IMR-90 (cell line): ENCODE measurements at regions not wholly inside any gene's neighbourhood (a gene's known extent, or its start where the extent isn't known, plus 50 kb on each side); places are given as distances from the start of the nearest gene placed in this dataset.

Experiments used
- ATAC-seq: fragments of 200-7000 bp; cut with Tn5 transposase; 2 replicates; pipeline ENCODE4 v1.9.1; 2020; ENCODE audit warnings: low read depth, mild to moderate bottlenecking, moderate library complexity
- BruUV-seq: library from RNA; stranded (reverse); fragments of 400-500 nt; replicated peaks from 2 replicates; lab custom pipeline; 2021; lab: Mats Ljungman, UMichigan
- CTCF ChIA-PET: fragments of 300-600 bp; formaldehyde crosslinking; extraction: SDS; loops from one replicate; lab custom pipeline; 2021; ENCODE audit warnings: antibody characterized with exemption; lab: Yijun Ruan, JAX
- POLR2A ChIA-PET: fragments of 300-600 bp; sonication (Branson Sonifier 250); formaldehyde crosslinking; loops from one replicate; lab custom pipeline; 2022; ENCODE audit warnings: antibody characterized with exemption; ENCODE audit not compliant: unreplicated experiment; lab: Charles Lee
- DNase-seq: peaks from one replicate; pipeline ENCODE4 v3.0.0; 2013
- H2AFZ ChIP-seq: replicated peaks from 2 replicates; pipeline ENCODE3; 2013; ENCODE audit warnings: low read length, mild to moderate bottlenecking; ENCODE audit not compliant: poor library complexity
- H2AK5ac ChIP-seq: 2 replicates; pipeline ENCODE4 v1.6.1; 2013; ENCODE audit warnings: low read depth, low read length, inconsistent platforms
- H2AK9ac ChIP-seq: replicated peaks from 2 replicates; pipeline ENCODE3; 2013; ENCODE audit warnings: mild to moderate bottlenecking, low read depth, low read length, moderate library complexity; ENCODE audit not compliant: poor library complexity
- H2BK120ac ChIP-seq: 2 replicates; pipeline ENCODE4 v1.6.1; 2013; ENCODE audit warnings: low read depth, low read length, inconsistent platforms
- H2BK15ac ChIP-seq: 3 replicates; pipeline ENCODE4 v1.6.1; 2013; ENCODE audit warnings: low read depth, low read length, inconsistent platforms
- H2BK20ac ChIP-seq: 2 replicates; pipeline ENCODE4 v1.6.1; 2013; ENCODE audit warnings: low read depth, mild to moderate bottlenecking, inconsistent platforms, low read length, moderate library complexity
- H2BK5ac ChIP-seq: 2 replicates; pipeline ENCODE4 v1.6.1; 2013; ENCODE audit warnings: mild to moderate bottlenecking, low read depth, low read length, inconsistent platforms; ENCODE audit not compliant: poor library complexity, severe bottlenecking
- H3K14ac ChIP-seq: replicated peaks from 2 replicates; pipeline ENCODE4 v1.6.1; 2013; ENCODE audit warnings: low read depth, low read length, inconsistent platforms
- H3K18ac ChIP-seq: 2 replicates; pipeline ENCODE4 v1.6.1; 2013; ENCODE audit warnings: low read depth, low read length, control low read depth
- H3K23ac ChIP-seq: 2 replicates; pipeline ENCODE4 v1.6.1; 2013; ENCODE audit warnings: low read depth, low read length, inconsistent platforms
- H3K27ac ChIP-seq: 2 replicates; pipeline ENCODE4 v1.5.1; 2013; ENCODE audit warnings: mild to moderate bottlenecking, control low read depth, low read length; ENCODE audit not compliant: insufficient read depth
- H3K27me3 ChIP-seq: 2 replicates; pipeline ENCODE4 v1.6.1; 2013; ENCODE audit warnings: low read length; ENCODE audit not compliant: control insufficient read depth, insufficient read depth
- H3K36me3 ChIP-seq: 2 replicates; pipeline ENCODE4 v1.6.1; 2013; ENCODE audit warnings: low read length, mixed read lengths; ENCODE audit not compliant: control insufficient read depth, insufficient read depth
- H3K4ac ChIP-seq: 2 replicates; pipeline ENCODE4 v1.6.1; 2013; ENCODE audit warnings: low read depth, low read length, inconsistent platforms
- H3K4me1 ChIP-seq: 2 replicates; pipeline ENCODE4 v1.6.1; 2013; ENCODE audit warnings: low read length, mixed read lengths; ENCODE audit not compliant: control insufficient read depth, insufficient read depth
- H3K4me2 ChIP-seq: 2 replicates; pipeline ENCODE4 v1.6.1; 2013; ENCODE audit warnings: low read depth, mild to moderate bottlenecking, control low read depth, low read length, moderate library complexity
- H3K4me3 ChIP-seq: 2 replicates; pipeline ENCODE4 v1.5.1; 2013; ENCODE audit warnings: low read depth, mild to moderate bottlenecking, control low read depth, low read length, moderate library complexity; ENCODE audit not compliant: insufficient read depth
- H3K56ac ChIP-seq: 2 replicates; pipeline ENCODE4 v1.6.1; 2013; ENCODE audit warnings: low read length, inconsistent platforms; ENCODE audit not compliant: insufficient read depth; ENCODE audit errors: extremely low read depth
- H3K79me1 ChIP-seq, 2 experiments: 2 replicates each; pipeline ENCODE4 v1.6.1; 2013; ENCODE audit warnings: low read length in 2 of 2, inconsistent platforms in 1 of 2, low read depth in 1 of 2
- H3K9ac ChIP-seq: 2 replicates; pipeline ENCODE4 v1.6.1; 2013; ENCODE audit warnings: low read depth, low read length, control low read depth
- H3K9me1 ChIP-seq: 2 replicates; pipeline ENCODE4 v1.6.1; 2013; ENCODE audit warnings: low read length, inconsistent platforms; ENCODE audit not compliant: insufficient read depth
- H3K9me3 ChIP-seq: 2 replicates; pipeline ENCODE4 v1.6.1; 2013; ENCODE audit warnings: low read length; ENCODE audit not compliant: control insufficient read depth, insufficient read depth
- H4K20me1 ChIP-seq: 2 replicates; pipeline ENCODE4 v1.6.1; 2013; ENCODE audit warnings: low read length, inconsistent platforms; ENCODE audit not compliant: insufficient read depth
- H4K5ac ChIP-seq: 2 replicates; pipeline ENCODE4 v1.6.1; 2013; ENCODE audit warnings: mild to moderate bottlenecking, low read depth, low read length, control low read depth
- H4K8ac ChIP-seq, 2 experiments: 2 replicates each; pipeline ENCODE4 v1.6.1; 2013; ENCODE audit warnings: low read depth in 2 of 2, low read length in 2 of 2, control low read depth in 1 of 2, inconsistent platforms in 1 of 2
- H4K91ac ChIP-seq: 2 replicates; pipeline ENCODE4 v1.6.1; 2013; ENCODE audit warnings: low read depth, low read length, inconsistent platforms; ENCODE audit not compliant: insufficient read depth
- BHLHE40 ChIP-seq: fragments of 150-350 bp; IDR thresholded peaks from 2 replicates; pipeline ENCODE4 v1.6.1; 2016; ENCODE audit warnings: mild to moderate bottlenecking, low read depth, low read length
- CEBPB ChIP-seq: IDR thresholded peaks from 2 replicates; pipeline ENCODE4 v1.6.1; 2012; ENCODE audit warnings: low read depth, low read length, improper control_type of control experiment
- CHD1 ChIP-seq: IDR thresholded peaks from 2 replicates; pipeline ENCODE4 v1.6.1; 2012; ENCODE audit warnings: low read depth, low read length, improper control_type of control experiment
- FOS ChIP-seq: fragments of 150-350 bp; IDR thresholded peaks from 2 replicates; pipeline ENCODE4 v1.6.1; 2016; ENCODE audit warnings: low read depth, low read length
- MAFK ChIP-seq: IDR thresholded peaks from 2 replicates; pipeline ENCODE4 v1.6.1; 2012; ENCODE audit warnings: low read depth, low read length, improper control_type of control experiment
- MAZ ChIP-seq: IDR thresholded peaks from 2 replicates; pipeline ENCODE4 v1.6.1; 2012; ENCODE audit warnings: low read depth, mild to moderate bottlenecking, low read length, improper control_type of control experiment, moderate library complexity, borderline replicate concordance
- MXI1 ChIP-seq: IDR thresholded peaks from 2 replicates; pipeline ENCODE4 v1.6.1; 2012; ENCODE audit warnings: low read depth, mild to moderate bottlenecking, low read length, moderate library complexity, borderline replicate concordance
- NFE2L2 ChIP-seq: fragments of 150-350 bp; IDR thresholded peaks from 2 replicates; pipeline ENCODE4 v1.6.1; 2016; ENCODE audit warnings: low read depth, mild to moderate bottlenecking, low read length
- POLR2A ChIP-seq: IDR thresholded peaks from 2 replicates; pipeline ENCODE4 v1.6.1; 2012; ENCODE audit warnings: mild to moderate bottlenecking, low read depth, low read length
- RAD21 ChIP-seq: IDR thresholded peaks from 2 replicates; pipeline ENCODE4 v1.6.1; 2012; ENCODE audit warnings: low read length, improper control_type of control experiment
- RCOR1 ChIP-seq: IDR thresholded peaks from 2 replicates; pipeline ENCODE4 v1.6.1; 2012; ENCODE audit warnings: mild to moderate bottlenecking, low read length, improper control_type of control experiment; ENCODE audit not compliant: insufficient replicate concordance
- RFX5 ChIP-seq: IDR thresholded peaks from 2 replicates; pipeline ENCODE4 v1.8.0; 2012; ENCODE audit warnings: low read depth, mild to moderate bottlenecking, low read length, moderate library complexity
- SMC3 ChIP-seq: fragments of 150-350 bp; IDR thresholded peaks from 2 replicates; pipeline ENCODE4 v1.6.1; 2016; ENCODE audit warnings: low read depth, mild to moderate bottlenecking, antibody characterized with exemption, low read length, moderate library complexity
- WGBS, 2 experiments: methylation state at CpG; one replicate each; pipeline versions ENCODE4 v1.1.5 to v1.1.7; 2013; ENCODE audit warnings: missing lambda C conversion rate in 2 of 2; ENCODE audit not compliant: insufficient read length in 1 of 2; ENCODE audit errors: extremely low coverage in 2 of 2; 5-methylcytosine and 5-hydroxymethylcytosine counted together
- dilution Hi-C: fragments of 300-500 bp; cut with HindIII; formaldehyde crosslinking; loops from one replicate; pipeline ENCODE4 v1.14.3; 2018; ENCODE audit warnings: low sequenced_read_pairs; ENCODE audit not compliant: unreplicated experiment
- in situ Hi-C: fragments of 300-500 bp; cut with MboI; formaldehyde crosslinking; loops from 3 replicates; pipeline ENCODE4 v1.14.3; 2019; ENCODE audit warnings: low sequenced_read_pairs, inconsistent platforms, mixed read lengths
- intact Hi-C: fragments of 100-400 bp; cut with micrococcal nuclease; formaldehyde crosslinking; loops from 2 replicates; pipeline ENCODE4 v1.10.0; 2022
- TF ChIP-seq, protein P1 (sequence below): conservative IDR thresholded peaks from 2 replicates; pipeline ENCODE4 v1.5.1; 2012; ENCODE audit warnings: mild to moderate bottlenecking, low read depth, low read length, improper control_type of control experiment
- TF ChIP-seq, protein P2 (sequence below): fragments of 150-350 bp; IDR thresholded peaks from 2 replicates; pipeline ENCODE4 v1.6.1; 2017; ENCODE audit warnings: mild to moderate bottlenecking, antibody characterized with exemption, low read length, low read depth
- TF ChIP-seq, protein P3 (sequence below): fragments of 150-350 bp; IDR thresholded peaks from 2 replicates; pipeline ENCODE4 v1.6.1; 2016; ENCODE audit warnings: low read depth, mild to moderate bottlenecking, low read length, moderate library complexity, borderline replicate concordance

DNA sequence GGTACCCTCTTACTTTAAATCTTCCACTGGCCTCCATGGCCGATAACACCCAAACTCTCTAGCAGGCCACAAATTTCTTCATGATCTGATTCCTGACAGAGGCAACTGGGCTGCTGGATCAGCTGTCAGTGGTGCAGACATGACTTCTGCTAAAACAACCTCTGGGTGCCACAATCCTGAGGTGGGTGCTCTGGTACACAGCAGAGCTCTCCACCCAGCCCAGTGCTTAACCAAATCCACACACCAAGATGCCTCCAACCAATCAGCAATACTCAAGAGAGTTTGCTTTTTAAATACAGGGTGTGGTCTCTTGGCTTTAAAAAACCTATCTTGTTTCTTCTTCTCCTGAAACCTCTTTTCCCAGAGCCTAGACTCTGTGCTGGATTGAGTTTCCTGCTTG is 126.6 kb upstream of the SPACA1 start:
- Histone ChIP-seq H3K56ac (no peak overlapping the region), H2AK5ac (no peak overlapping the region), H3K36me3 (no peaks in the 10 kb centered on the region), H2BK15ac (no peak overlapping the region), H2BK20ac (no peak overlapping the region), H2AK9ac (no peak overlapping the region), H2BK120ac (no peak overlapping the region), H3K4ac (no peak overlapping the region), H3K4me1 (no peaks in the 10 kb centered on the region), H4K8ac (no peak overlapping the region), H3K23ac (no peak overlapping the region), H3K9me3 (no peaks in the 10 kb centered on the region), H2AFZ (no peak overlapping the region), H3K18ac (no peak overlapping the region), H4K20me1 (no peaks in the 10 kb centered on the region), H3K79me1 (no peaks in the 10 kb centered on the region), H2BK5ac (no peak overlapping the region), H3K27ac (no peak overlapping the region), H3K27me3 (peaks cover 15% of the 10 kb centered on the region), H3K4me3 (no peak overlapping the region), H4K5ac (no peak overlapping the region), H3K4me2 (no peak overlapping the region), H4K91ac (no peak overlapping the region), H3K14ac (no peak overlapping the region), H3K9me1 (no peaks in the 10 kb centered on the region), H3K9ac (no peak overlapping the region)
- BruUV-seq = no TSS peak
- intact Hi-C loops = loop anchor here (10.0 kb wide), 1 partner anchor 226 kb away; no protein-coding TSS in a partner anchor
- no peak for DNase-seq
- dilution Hi-C loops = no loop called here
- no CpG with 5 or more reads among the region's 1 CpG for WGBS, 2 experiments
- ATAC-seq = no peak
- in situ Hi-C loops = no loop called here
- TF ChIP-seq, protein P1, sequence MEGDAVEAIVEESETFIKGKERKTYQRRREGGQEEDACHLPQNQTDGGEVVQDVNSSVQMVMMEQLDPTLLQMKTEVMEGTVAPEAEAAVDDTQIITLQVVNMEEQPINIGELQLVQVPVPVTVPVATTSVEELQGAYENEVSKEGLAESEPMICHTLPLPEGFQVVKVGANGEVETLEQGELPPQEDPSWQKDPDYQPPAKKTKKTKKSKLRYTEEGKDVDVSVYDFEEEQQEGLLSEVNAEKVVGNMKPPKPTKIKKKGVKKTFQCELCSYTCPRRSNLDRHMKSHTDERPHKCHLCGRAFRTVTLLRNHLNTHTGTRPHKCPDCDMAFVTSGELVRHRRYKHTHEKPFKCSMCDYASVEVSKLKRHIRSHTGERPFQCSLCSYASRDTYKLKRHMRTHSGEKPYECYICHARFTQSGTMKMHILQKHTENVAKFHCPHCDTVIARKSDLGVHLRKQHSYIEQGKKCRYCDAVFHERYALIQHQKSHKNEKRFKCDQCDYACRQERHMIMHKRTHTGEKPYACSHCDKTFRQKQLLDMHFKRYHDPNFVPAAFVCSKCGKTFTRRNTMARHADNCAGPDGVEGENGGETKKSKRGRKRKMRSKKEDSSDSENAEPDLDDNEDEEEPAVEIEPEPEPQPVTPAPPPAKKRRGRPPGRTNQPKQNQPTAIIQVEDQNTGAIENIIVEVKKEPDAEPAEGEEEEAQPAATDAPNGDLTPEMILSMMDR = no peak
- TF ChIP-seq, protein P2, sequence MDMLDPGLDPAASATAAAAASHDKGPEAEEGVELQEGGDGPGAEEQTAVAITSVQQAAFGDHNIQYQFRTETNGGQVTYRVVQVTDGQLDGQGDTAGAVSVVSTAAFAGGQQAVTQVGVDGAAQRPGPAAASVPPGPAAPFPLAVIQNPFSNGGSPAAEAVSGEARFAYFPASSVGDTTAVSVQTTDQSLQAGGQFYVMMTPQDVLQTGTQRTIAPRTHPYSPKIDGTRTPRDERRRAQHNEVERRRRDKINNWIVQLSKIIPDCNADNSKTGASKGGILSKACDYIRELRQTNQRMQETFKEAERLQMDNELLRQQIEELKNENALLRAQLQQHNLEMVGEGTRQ = no peak
- TF ChIP-seq RAD21 (no peak), MXI1 (no peak), SMC3 (no peak), POLR2A (no peak), CHD1 (no peak), MAZ (no peak), CEBPB (no peak), FOS (no peak), MAFK (no peak), NFE2L2 (no peak), RFX5 (no peak), RCOR1 (no peak), BHLHE40 (no peak)
- TF ChIP-seq, protein P3, sequence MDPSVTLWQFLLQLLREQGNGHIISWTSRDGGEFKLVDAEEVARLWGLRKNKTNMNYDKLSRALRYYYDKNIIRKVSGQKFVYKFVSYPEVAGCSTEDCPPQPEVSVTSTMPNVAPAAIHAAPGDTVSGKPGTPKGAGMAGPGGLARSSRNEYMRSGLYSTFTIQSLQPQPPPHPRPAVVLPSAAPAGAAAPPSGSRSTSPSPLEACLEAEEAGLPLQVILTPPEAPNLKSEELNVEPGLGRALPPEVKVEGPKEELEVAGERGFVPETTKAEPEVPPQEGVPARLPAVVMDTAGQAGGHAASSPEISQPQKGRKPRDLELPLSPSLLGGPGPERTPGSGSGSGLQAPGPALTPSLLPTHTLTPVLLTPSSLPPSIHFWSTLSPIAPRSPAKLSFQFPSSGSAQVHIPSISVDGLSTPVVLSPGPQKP = no peak
- ChIA-PET CTCF (no interaction called here), POLR2A (no interaction called here)
